Neural progenitor cell (in vitro differentiated cells): ENCODE measurements at regions not wholly inside any gene's neighbourhood (a gene's known extent, or its start where the extent isn't known, plus 50 kb on each side); places are given as distances from the start of the nearest gene placed in this dataset.
"Not testable (repeated sequence)": the region's sequence is repeated elsewhere in the genome, so short reads cannot be mapped to it uniquely, and the experiment has no call there.

Experiments
- CTCF ChIP-seq: fragments of 200-600 bp; sonication (generic); IDR thresholded peaks from 2 replicates; pipeline ENCODE4 v1.5.1; 2017; ENCODE audit warnings: antibody characterized with exemption, mild to moderate bottlenecking
- EZH2 ChIP-seq: fragments of 200-600 bp; sonication (generic); IDR thresholded peaks from 2 replicates; pipeline ENCODE4 v1.6.1; 2017; ENCODE audit warnings: antibody characterized with exemption, mild to moderate bottlenecking, moderate library complexity

- TF ChIP-seq CTCF, EZH2: not testable (repeated sequence)
These were observed 80.1 kb downstream of the TMEM121 start for GRCh38 chr14:105606305-105606975.
